NB4 (cell line): ENCODE measurements at regions not wholly inside any gene's neighbourhood (a gene's known extent, or its start where the extent isn't known, plus 50 kb on each side); places are given as distances from the start of the nearest gene placed in this dataset.

ENCODE experiments used
- POLR2A ChIP-seq: IDR thresholded peaks from 2 replicates; pipeline ENCODE4 v1.6.1; 2011; ENCODE audit warnings: mild to moderate bottlenecking; ENCODE audit not compliant: insufficient read length; ENCODE audit errors: extremely low read depth
- TF ChIP-seq, protein P1 (sequence below): IDR thresholded peaks from one replicate; pipeline ENCODE4 v1.5.1; 2012; ENCODE audit warnings: low read depth, low read length
- TF ChIP-seq, protein P2 (sequence below): IDR thresholded peaks from 2 replicates; pipeline ENCODE4 v1.6.1; 2011; ENCODE audit warnings: low read depth, low read length

DNA sequence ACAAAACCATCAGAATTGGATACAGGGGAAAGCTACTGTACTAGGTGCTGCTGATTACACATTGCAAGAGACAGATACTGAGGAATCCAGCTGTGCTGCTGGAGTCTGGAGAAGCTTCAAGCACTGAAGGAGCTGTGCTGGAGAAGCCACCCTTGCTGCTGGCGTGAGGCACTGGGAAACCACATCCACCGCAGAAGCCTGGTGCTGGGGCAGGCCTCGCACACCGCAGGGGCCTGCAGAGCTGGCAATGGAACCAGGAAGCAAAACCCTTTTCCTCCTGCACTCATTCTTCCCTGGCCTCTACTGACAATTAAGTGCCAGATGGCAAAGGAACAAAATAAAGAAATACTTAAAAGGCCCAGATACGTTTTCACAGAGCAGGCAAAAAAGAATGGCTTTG lies 94.4 kb upstream of the MSH6 start:
- TF ChIP-seq, protein P1, sequence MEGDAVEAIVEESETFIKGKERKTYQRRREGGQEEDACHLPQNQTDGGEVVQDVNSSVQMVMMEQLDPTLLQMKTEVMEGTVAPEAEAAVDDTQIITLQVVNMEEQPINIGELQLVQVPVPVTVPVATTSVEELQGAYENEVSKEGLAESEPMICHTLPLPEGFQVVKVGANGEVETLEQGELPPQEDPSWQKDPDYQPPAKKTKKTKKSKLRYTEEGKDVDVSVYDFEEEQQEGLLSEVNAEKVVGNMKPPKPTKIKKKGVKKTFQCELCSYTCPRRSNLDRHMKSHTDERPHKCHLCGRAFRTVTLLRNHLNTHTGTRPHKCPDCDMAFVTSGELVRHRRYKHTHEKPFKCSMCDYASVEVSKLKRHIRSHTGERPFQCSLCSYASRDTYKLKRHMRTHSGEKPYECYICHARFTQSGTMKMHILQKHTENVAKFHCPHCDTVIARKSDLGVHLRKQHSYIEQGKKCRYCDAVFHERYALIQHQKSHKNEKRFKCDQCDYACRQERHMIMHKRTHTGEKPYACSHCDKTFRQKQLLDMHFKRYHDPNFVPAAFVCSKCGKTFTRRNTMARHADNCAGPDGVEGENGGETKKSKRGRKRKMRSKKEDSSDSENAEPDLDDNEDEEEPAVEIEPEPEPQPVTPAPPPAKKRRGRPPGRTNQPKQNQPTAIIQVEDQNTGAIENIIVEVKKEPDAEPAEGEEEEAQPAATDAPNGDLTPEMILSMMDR: no peak
- no peak for TF ChIP-seq POLR2A
- TF ChIP-seq, protein P2, sequence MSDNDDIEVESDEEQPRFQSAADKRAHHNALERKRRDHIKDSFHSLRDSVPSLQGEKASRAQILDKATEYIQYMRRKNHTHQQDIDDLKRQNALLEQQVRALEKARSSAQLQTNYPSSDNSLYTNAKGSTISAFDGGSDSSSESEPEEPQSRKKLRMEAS: no peak
